Stimulated activated CD4-positive, alpha-beta T cell treated with anti-CD3 and anti-CD28 coated beads, TNF-alpha, amount 100 ng/mL, for 4 hours (primary cell): ENCODE measurements at regions not wholly inside any gene's neighbourhood (a gene's known extent, or its start where the extent isn't known, plus 50 kb on each side); places are given as distances from the start of the nearest gene placed in this dataset.

Experiments
- DNase-seq, 3 experiments: peaks; one replicate each; pipeline ENCODE4 v3.0.0-alpha.2; 2020; ENCODE audit warnings: low read depth in 3 of 3

DNA sequence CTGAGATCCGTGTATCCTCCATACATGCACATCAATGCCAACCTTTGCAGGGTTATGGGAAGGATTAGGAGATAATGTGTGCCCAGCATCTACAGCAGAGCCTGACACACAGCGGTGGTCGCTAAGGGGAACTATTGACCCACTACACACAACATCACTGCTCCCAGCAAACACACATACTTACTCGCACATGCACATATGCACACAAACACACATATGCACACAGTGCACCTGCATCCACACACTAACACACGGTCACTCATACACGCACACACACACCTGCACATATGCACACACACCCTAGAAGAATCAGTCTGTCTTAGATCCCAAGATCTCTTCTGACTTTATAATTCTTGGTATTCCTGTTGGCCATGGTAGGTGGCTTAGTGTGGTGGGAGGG lies 118.3 kb downstream of the GYPC start:
- no peak for DNase-seq

DNA sequence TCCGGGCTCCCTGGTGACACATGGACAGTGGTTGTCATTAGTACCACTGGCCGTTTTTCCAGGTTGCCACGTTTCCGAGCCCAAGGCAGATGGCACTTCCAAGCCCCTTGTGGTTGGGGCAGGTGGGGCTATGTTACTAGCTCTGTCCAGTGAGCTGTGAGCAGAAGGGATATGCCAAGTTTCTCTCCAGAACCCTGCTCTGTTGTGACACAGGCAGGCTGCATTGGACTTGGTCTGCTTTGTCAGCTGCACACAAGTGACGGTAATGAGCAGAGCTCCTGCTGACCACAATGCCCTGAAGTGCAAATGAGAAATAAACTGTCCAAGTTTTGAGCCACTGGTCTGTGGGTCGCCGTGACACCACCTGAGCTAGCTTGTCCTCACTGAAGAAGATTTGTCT lies 118.8 kb downstream of the GYPC start:
- no peak for DNase-seq

DNA sequence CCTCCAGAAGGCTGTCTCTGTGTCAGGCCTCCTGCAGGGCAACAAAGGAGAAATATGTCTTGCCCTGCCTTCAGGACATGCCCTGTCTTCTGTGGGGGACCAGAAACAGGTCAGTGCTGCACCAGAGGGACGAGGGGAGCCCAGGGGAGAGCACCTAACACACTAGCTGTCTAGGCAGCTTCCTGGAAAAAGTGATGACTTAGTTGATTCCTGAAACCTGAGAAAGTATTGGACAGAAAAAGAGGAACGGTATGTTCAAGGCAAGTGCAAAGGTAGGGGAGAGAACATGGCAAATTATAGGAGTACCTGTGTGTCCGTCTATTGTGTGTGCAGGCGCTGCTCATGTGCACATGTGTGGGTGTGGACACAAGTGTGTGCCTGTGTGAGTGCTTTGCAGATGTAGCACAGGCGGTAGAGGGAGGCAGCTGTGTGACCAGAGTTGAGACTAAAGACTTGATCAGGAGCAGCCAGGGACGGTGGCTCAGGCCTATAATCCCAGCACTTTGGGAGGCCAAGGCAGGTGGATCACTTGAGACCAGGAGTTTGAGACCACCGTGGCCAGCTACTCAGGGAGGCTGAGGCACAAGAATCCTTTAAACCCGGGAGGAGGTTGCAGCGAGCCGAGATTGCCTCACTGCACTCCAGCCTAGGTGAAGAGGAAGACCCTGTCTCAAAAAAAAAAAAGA lies 119.5 kb downstream of the GYPC start:
- DNase-seq, result no peak

DNA sequence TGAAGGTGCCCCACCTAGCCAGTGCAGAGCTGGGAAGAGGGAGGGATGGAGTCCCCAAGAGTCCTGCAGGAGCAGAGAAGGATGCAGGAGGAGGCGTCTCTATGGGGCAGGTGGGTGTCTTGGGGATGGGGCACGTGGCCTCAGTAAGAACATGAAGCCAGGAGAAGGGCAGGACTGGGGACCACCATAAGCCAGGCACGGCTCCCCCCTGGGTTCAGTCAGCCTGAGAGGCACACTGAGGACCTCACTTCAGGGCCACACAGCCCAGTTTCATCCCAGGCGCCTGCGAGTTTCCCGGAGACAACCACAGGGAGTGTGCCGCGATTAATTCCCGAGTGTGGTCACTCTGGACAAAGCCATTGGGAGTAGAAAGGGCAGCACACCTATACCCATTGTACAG lies 120.3 kb downstream of the GYPC start:
- no peak for DNase-seq

DNA sequence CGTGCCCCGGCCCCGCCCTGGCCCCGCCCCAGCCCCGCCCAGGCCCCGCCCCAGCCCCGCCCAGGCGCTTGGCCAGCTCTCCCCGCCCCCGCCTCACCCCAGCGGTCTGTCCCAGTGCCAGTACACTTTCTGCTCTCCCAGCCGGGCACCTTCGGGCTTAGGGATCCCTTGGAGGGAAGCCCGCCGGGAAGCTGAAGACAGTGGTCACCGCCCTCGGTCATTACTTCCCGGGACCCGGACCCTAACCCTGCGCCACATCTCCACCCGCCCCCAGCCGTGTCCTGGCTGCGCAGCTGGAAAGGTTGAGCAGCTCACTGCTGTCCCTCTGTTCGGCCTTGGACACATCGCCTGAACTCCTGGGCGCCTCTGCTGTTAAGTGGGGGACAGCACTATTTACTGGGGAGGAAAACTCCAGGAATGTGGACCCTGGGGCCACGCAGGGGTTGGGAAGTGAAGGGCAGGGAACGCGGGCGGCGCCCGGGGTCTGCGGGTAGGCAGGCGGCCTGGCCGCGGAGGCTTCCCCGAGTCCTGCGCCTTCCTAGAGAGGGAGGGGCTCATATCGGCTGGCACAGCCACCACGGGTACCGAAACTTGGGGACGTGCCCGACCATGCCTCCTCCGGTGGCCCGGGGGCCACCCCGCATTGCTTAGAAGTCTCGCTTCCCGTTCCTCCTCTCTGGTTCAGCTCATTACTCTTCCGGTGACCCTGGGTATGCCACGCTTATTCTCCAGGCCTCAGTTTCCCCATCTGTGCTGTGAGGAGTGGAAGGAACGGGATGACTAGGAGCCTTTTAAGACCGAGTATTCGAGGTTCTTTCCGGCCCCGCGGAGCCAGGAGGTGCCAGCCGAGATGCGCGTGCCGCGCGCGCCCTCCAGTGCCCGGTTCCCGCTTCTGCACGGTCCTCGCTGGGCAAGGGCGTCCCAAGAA lies 121.0 kb downstream of the GYPC start:
- DNase-seq, result peak; percentile 65 to 68 (median 66)

DNA sequence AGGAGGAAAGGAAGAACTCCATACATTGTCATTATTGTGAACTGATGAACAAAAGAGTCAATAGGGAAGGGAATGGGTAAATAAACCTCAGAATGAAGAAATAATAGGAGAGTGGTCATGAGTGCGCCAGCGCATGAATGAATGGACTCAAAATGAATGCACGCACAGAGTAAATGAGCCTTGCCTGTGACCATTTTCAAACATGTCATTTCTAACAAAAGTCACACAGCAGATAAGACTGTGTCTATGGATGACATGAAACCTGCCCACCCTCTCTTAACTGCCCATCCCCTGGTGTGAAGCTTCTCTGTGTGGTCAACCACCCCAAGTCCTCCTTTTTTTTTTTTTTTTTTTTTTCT lies 121.1 kb upstream of the TEX51 start:
- DNase-seq, result no peak

DNA sequence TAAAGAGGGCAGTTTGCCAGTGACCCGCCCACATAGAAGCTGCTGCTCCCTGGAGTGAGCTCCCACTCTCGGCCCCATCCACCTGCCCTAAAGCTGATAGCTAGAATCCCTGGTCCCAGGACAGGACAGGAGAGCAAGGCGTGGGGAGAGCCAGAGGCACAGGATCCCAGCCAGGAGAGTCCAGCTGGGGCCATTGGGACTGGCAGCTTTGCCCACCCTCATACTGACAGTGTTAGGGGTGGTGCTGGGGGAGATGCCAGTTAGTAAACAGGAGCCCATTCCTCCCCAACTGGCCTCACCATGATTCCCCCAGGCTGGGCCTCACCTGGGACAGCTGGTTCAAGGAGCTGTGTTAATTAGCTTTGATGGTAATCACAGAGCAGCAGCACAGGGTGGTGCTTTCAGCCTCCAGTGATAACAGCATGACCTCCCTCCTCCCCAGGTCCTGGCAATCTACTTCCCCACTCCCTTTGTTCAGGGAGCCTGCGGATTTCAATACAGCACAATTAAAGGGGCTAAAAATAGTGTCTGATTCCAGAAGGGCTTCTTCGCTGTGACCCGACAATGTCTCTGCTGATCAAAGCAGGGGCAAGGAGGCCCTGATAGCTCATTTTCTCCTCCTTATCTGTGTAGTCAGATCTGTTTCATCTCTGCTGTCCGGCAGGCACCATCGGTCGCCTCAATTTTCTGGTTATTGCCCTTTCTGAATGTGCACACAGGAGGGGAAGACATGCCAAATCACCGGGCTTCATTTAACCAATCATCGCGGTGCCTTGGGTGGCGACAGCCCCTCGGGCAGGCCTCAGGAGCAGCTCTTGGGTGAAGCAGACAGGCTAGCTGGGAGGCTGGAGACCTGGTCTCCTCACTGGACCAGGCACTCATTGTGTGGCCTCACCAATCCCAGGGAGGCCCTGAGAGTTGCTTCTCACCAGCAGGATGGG lies 119.9 kb upstream of the TEX51 start:
- DNase-seq, result no peak

DNA sequence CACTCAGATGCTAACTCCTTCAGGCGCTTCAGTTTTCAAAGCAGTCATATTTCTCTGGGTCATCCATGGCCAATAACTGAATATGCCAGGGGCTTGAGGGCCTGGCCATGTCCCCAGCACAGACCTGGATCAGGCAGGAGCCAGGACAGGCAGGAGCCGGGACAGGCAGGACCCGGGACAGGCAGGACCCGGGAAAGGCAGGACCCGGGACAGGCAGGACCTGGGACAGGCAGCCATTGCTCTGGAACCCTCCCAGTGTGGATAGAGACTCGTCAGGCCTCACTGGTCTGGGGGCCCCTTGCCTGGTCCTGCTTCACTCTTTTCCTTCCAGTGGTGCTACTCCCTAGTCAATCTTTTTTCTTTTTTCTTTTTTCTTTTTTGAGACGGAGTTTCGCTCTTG lies 117.5 kb upstream of the TEX51 start:
- DNase-seq, result no peak

DNA sequence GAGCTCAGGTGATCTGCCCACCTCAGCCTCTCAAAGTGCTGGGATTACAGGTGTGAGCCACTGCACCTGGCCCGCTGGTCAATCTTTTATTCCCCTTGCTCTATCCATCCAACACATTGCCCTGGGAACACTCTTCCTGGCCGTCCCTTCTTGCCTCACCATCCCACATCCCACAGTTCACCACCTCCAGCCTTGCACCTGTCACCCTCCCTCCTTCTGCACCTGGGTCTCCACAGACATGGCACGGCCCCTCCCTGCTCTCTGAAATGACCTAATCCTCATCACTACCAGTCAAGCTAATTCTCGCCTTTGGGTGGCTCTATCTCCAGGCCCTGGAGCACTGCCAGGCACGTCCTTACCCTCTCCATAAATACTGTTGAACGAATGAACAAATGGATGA lies 116.9 kb upstream of the TEX51 start:
- no peak for DNase-seq

DNA sequence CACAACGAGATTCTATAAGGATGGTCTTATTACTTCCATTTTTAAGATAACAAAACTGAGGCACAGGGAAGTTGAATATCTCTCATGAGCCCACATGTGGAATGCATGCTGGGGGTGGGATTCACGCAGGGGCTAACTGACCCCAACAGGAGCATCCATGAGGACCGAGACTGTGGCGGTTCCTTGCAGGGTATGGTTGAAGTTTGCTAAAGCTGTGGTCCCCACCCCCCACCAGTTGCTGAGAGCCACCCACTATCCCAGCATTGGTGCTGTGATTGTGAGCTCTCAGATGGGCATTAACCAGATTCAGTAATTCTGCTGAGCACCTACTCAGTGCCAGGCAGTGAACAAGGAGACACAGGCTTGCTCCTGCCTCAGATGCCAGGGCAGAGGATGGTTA lies 116.0 kb upstream of the TEX51 start:
- no peak for DNase-seq

DNA sequence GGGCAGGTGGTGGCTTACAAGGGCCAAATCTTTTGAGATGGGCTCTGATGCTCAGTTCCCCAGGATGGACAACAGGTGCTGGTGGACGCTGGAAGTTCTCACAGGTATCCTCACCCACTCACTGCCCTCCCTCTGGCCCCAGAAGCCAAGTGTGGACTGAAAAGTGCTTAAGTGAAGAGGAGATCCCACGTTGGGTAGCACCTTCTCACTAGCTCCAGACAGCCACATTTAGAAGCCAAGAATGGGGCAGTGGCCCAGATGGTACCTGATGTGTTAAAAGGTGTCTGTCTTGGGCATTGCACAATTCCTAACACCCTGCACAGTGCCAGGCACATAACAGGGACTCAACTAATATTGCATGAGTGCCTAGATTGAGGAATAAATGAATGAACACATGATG lies 115.3 kb upstream of the TEX51 start:
- no peak for DNase-seq

DNA sequence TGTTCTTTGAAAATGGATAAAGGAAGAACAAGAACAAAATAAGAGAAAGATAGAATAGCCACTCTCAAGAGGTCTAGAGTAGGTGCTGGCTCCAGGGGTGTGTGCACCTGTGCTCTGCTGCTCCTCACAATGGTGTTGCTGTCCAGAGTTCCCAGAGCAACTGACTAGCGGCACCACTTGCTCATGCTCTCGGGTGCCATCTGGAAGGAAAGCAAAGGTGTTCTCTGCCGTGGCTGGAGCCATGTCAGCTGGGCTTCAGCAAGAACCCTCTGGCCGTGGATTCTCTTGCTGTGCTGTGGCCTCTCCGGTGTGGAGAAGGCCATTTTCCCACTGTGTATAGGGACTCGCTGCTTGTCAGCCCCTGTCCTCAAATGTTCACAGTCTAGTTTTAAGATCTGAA lies 114.6 kb upstream of the TEX51 start:
- no peak for DNase-seq

DNA sequence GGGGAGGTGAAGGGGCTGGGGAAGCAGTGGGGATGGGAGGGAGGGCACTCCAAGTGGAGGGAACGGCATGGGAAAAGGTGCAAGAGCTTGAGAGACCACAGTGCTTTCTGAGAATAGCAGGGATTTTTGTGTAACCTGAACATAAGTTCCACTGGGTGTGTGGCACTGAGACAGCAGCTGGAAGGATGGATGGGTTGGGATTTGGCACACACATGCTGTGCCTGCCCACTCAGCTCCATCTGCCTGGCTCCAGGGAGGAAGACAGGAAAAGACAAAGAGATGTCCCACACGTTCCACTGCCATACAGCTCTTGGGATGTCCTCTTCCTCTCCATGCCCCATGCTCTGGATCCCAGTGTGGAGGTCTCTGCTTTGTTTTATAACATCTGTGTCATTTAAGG lies 114.1 kb upstream of the TEX51 start:
- no peak for DNase-seq

DNA sequence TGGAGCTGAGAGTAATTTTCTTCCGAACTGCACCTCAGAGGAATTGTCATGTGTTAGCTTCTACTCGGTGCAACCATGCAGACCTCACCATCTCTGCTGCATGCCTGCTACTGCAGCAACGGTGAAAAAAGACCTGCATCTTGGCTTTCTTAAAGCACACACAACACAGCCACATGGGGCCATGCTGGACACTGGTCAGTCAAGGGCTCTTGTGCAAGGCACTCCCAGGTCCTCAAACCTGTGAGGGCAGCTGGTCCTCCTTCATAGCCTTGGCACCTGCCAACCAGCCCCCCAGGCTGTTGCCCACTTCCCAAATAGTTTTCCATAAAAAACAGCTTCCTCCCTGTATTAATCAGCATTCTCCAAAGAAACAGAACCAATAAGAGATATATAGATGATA lies 113.5 kb upstream of the TEX51 start:
- DNase-seq, result no peak

DNA sequence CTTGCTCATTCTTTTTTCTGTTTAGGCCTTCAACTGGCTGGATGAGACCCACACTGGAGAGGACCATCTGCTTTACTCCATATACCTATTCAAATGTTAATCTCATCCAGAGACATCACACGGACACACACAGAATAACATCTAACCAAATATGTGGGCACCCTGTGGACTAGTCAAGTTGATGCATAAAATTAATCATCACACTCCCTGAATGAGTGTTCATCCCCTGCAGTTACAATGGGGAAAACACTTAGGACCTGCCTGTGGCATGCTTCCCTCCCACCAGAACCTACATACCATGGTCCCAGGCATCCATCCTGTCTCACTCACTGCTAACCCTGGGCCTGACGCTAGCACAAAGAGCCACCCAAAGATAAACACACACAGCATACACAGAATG lies 112.8 kb upstream of the TEX51 start:
- DNase-seq, result no peak

DNA sequence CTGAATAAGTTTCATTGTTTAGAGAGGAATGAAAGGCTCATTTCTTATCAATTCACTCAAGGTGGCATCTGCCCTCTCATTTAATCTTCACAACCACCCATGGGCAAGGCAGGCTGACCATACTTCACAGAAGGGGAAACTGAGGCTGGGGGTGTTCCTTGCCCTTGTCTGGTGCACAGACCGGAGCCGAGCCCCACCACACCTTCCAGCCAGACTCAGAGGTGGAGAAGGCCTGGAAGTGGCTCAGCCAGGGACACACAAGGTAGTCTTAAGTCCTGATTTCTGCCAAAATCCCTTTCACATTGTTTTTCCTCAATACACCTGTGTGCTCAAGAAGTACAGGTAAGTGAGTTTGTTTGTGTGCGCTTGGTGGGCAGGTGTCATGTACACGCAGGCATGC lies 111.9 kb upstream of the TEX51 start:
- DNase-seq, result no peak

DNA sequence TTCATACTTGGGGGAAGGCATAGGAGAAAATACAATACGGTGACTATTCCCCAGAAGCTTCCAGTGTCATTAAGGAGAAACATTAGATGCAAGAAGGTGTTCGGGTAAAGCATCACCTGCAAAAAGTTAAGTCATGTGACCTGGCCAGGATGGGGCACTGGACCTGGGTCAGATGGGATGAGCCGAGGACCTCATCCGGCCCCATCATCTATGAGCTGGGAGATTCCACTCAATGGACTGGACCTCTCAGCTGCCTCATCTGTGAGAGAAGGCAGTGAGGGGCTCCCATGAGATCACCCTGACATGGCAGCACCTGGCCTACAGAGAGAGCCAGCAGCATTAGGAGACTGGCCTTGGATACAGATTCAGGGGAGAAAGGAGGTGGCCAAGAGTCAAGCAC lies 111.4 kb upstream of the TEX51 start:
- no peak for DNase-seq

DNA sequence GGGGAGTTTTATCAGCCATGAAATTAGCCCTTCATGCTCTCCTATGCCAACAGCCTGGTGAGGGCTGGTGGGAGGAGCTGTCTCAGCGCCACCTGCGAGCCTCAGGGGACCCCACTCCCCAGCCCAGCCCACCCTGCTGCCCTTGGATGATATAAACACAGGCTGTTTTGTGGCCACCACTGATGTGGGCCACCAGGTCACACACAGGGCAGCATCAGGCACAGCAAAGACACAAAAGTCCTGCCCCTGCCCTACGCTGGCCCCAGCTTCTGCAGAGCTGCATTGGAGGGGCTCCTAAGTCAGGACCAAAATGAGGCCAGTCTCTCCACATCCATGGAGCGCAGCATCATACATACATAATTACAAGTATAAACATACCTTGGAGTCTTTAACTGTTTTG lies 110.6 kb upstream of the TEX51 start:
- no peak for DNase-seq

DNA sequence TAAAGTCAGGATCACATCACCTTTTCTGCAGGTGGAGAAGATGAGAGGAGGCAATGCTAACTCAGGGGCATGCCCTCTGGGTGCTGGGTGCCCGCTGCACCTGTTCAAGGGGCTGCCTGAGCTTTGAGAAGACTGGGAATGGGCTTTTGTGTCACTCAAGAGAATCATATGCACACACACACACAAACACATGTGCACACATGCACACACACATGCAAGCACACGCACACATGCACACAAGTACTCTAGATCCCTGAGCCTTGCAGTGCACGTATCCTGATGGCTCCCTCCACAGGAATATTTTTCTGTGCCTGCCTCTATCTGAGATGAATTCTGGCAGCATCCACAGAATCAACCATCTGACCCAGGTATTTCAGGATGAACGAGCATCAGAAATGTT lies 110.0 kb upstream of the TEX51 start:
- no peak for DNase-seq

DNA sequence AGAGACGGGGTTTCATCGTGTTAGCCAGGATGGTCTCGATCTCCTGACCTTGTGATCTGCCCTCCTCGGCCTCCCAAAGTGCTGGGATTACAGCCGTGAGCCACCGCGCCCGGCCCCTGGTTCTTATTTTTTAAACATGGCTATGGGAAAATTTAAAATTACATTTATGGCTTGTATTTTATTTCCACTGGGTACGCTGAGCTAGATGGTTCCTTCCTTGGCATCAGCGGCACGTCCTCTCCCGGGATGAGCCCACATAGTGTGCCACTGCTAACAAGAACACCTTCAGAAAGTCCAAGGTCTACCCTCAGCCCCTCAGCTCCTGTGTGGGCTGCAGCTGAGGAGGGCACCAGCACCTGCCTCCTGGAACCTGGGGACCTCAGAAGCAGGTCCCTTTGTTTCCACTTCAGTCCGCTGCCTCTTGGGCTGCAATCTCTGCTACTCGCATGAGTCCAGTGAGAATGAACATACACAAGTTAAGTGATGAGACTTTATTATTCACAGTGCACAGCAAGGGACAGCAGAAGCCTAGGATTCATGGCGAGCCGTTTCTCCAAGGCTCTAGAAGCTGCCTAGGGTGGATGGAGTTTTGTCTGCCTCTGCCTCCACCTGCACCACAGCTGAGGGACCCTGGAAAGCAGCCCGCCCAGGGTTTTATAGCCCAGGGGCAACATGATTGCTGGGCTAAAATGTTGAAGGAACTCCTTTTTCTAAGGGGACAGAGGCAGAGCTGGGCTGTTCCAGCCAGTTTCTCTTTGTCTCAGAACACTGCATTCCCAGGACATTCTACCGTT lies 107.5 kb upstream of the TEX51 start:
- DNase-seq, result no peak

DNA sequence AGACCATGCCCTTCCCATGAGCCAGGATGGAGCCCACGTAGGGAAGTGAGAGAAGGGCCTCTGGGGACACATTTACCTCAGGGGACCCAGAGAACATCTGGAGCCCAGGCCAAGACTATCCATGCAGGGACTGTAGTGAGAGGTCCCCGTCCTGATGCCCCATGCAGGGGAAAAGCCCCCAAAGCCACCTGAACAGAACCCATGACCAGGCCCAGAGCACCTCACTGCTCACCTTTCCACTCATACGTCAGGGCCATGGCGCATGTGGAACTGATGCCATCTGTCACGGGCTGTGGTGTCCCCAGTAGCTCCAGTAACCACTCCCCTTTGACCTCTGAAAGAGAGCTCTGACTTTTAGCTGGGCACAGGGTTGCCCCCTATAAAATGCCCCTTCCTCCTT lies 106.5 kb upstream of the TEX51 start:
- DNase-seq, result no peak

DNA sequence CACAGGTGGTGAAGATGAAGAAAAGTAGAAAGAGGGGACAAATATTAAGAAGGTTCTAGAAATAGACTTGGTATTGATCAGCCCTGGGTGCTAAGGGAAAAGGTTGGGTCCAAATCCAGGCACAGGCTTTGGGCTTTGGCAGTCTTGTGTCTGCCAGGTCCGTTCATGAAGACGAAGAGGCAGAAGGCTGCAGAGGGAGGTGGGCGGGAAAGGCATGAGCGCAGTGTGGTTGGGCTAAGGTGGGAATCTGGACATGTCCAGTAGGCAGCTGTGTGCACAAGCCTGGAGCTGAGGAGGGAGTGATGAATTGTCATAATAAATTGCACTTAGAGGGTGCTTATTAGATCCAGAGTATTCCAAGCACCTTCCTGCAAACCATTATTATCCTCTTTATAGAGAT lies 105.7 kb upstream of the TEX51 start:
- no peak for DNase-seq
